A673 (cell line): ENCODE measurements at regions not wholly inside any gene's neighbourhood (a gene's known extent, or its start where the extent isn't known, plus 50 kb on each side); places are given as distances from the start of the nearest gene placed in this dataset.

Experiments used
- EZH2 ChIP-seq: fragments of 200-600 bp; sonication (generic); IDR thresholded peaks from 2 replicates; pipeline ENCODE4 v1.6.1; 2017; ENCODE audit warnings: borderline replicate concordance, low read depth, mild to moderate bottlenecking, mixed read lengths, antibody characterized with exemption, low read length; ENCODE audit not compliant: poor library complexity, severe bottlenecking
- TF ChIP-seq, protein P1 (sequence below): fragments of 300-800, 200-600 bp; sonication (generic); conservative IDR thresholded peaks from 2 replicates; pipeline ENCODE4 v1.5.1; 2017; ENCODE audit warnings: low read depth, mild to moderate bottlenecking, antibody characterized with exemption, low read length, moderate library complexity, mixed read lengths

DNA sequence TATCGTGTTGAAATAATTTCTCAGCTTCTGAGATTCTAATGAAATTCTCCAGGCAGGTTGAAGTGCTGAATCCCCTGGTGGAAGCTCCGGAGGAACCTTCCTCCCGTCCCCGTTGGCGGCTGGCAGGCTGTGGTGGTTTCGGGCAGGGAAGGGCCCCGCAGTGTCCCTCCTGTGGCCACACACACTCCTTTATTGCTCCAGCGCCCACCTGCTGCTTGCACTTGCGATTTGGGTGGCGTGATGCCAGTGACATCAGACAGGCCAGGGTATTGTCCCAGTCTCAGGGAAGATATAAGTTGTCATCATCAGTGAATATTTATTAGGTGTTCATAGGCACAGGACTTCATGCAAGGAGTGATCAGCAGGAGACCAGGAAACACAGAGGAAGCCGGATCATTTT is 530.4 kb downstream of the QKI start:
- TF ChIP-seq, protein P1, sequence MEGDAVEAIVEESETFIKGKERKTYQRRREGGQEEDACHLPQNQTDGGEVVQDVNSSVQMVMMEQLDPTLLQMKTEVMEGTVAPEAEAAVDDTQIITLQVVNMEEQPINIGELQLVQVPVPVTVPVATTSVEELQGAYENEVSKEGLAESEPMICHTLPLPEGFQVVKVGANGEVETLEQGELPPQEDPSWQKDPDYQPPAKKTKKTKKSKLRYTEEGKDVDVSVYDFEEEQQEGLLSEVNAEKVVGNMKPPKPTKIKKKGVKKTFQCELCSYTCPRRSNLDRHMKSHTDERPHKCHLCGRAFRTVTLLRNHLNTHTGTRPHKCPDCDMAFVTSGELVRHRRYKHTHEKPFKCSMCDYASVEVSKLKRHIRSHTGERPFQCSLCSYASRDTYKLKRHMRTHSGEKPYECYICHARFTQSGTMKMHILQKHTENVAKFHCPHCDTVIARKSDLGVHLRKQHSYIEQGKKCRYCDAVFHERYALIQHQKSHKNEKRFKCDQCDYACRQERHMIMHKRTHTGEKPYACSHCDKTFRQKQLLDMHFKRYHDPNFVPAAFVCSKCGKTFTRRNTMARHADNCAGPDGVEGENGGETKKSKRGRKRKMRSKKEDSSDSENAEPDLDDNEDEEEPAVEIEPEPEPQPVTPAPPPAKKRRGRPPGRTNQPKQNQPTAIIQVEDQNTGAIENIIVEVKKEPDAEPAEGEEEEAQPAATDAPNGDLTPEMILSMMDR, result no peak
- no peak for TF ChIP-seq EZH2
